ENCODE measurements at regions not wholly inside any gene's neighbourhood (a gene's known extent, or its start where the extent isn't known, plus 50 kb on each side); places are given as distances from the start of the nearest gene placed in this dataset.

GRCh38 chr3:177931346-177931745, 604.9 kb upstream of the KCNMB2 start:
- no peak for DNase-seq

GRCh38 chr3:177932346-177932745, 603.9 kb upstream of the KCNMB2 start:
- no peak for DNase-seq

- DNase-seq = no peak
These were observed 603.2 kb upstream of the KCNMB2 start for GRCh38 chr3:177932750-177933660.

GRCh38 chr3:177934001-177934891, 602.0 kb upstream of the KCNMB2 start:
- DNase-seq = no peak

GRCh38 chr3:177935047-177935446, 601.2 kb upstream of the KCNMB2 start:
- DNase-seq = no peak

- no peak for DNase-seq
These were observed 599.5 kb upstream of the KCNMB2 start for GRCh38 chr3:177936721-177937120.

GRCh38 chr3:177942911-177943310, 593.3 kb upstream of the KCNMB2 start:
- DNase-seq = no peak

- DNase-seq = peak; percentile 45
These were observed 592.0 kb upstream of the KCNMB2 start for GRCh38 chr3:177944228-177944661.

GRCh38 chr3:177946048-177946447, 590.2 kb upstream of the KCNMB2 start:
- DNase-seq = no peak

GRCh38 chr3:177946497-177946896, 589.7 kb upstream of the KCNMB2 start:
- DNase-seq = no peak

GRCh38 chr3:177946936-177947335, 589.3 kb upstream of the KCNMB2 start:
- no peak for DNase-seq

GRCh38 chr3:177947901-177948300, 588.3 kb upstream of the KCNMB2 start:
- DNase-seq = no peak

GRCh38 chr3:177948716-177949425, 587.4 kb upstream of the KCNMB2 start:
- no peak for DNase-seq

- DNase-seq = no peak
These were observed 577.0 kb upstream of the KCNMB2 start for GRCh38 chr3:177959188-177959587.

GRCh38 chr3:177960014-177960413, 576.2 kb upstream of the KCNMB2 start:
- DNase-seq = no peak

GRCh38 chr3:177960722-177961121, 575.5 kb upstream of the KCNMB2 start:
- no peak for DNase-seq

GRCh38 chr3:177961784-177962183, 574.5 kb upstream of the KCNMB2 start:
- no peak for DNase-seq

- no peak for DNase-seq
These were observed 569.7 kb upstream of the KCNMB2 start for GRCh38 chr3:177966493-177966892.

- no peak for DNase-seq
These were observed 567.3 kb upstream of the KCNMB2 start for GRCh38 chr3:177968891-177969290.

GRCh38 chr3:177973241-177973840, 562.9 kb upstream of the KCNMB2 start:
- DNase-seq = no peak

GRCh38 chr3:177976241-177976640, 560.0 kb upstream of the KCNMB2 start:
- DNase-seq = no peak

GRCh38 chr3:177976866-177977265, 559.4 kb upstream of the KCNMB2 start:
- no peak for DNase-seq

Data from CD4-positive, alpha-beta T cell treated with Interleukin-12 subunit alpha and Interleukin-12 subunit beta, for 1 hour (primary cell).